ENCODE measurements at regions not wholly inside any gene's neighbourhood (a gene's known extent, or its start where the extent isn't known, plus 50 kb on each side); places are given as distances from the start of the nearest gene placed in this dataset.

GRCh38 chr12:9335867-9336266 is 127.7 kb upstream of the PZP start:
- Histone ChIP-seq H3K4me3 (no peak overlapping the region), H3K4me1 (no peaks in the 10 kb centered on the region), H3K27ac (no peak overlapping the region), H3K27me3 (ENCODE audit: low read depth) (no peaks in the 10 kb centered on the region), H3K9me3 (peaks cover 8% of the 10 kb centered on the region), H3K36me3 (no peaks in the 10 kb centered on the region)
- no peak for TF ChIP-seq CTCF (IDR thresholded peaks at IDR 0.05)
- no peak for DNase-seq
- intact Hi-C loops (cut with DNase I): no loop called here
- ATAC-seq: no peak

- Histone ChIP-seq H3K9me3 (peaks cover 8% of the 10 kb centered on the region), H3K4me1 (no peaks in the 10 kb centered on the region), H3K4me3 (no peak overlapping the region), H3K27ac (no peak overlapping the region), H3K36me3 (no peaks in the 10 kb centered on the region), H3K27me3 (ENCODE audit: low read depth) (no peaks in the 10 kb centered on the region)
- no peak for DNase-seq
- intact Hi-C loops (cut with DNase I): no loop called here
- no peak for ATAC-seq
- no peak for TF ChIP-seq CTCF (IDR thresholded peaks at IDR 0.05)
These were observed 126.8 kb upstream of the PZP start for GRCh38 chr12:9334964-9335363.

GRCh38 chr12:9334041-9334692 is 126.0 kb upstream of the PZP start:
- DNase-seq (no peak), ATAC-seq (no peak)
- no peak overlapping the region for H3K4me3 ChIP-seq
- no peaks in the 10 kb centered on the region for H3K36me3 ChIP-seq
- H3K27ac ChIP-seq: no peak overlapping the region
- no peaks in the 10 kb centered on the region for H3K27me3 ChIP-seq (ENCODE audit: low read depth)
- TF ChIP-seq CTCF (IDR thresholded peaks at IDR 0.05): no peak
- peaks cover 8% of the 10 kb centered on the region for H3K9me3 ChIP-seq
- no peaks in the 10 kb centered on the region for H3K4me1 ChIP-seq
- intact Hi-C loops (cut with DNase I): no loop called here

- no peak for TF ChIP-seq CTCF (IDR thresholded peaks at IDR 0.05)
- H3K27me3 ChIP-seq (ENCODE audit: low read depth): no peaks in the 10 kb centered on the region
- H3K4me3 ChIP-seq: no peak overlapping the region
- no peaks in the 10 kb centered on the region for H3K36me3 ChIP-seq
- peaks cover 8% of the 10 kb centered on the region for H3K9me3 ChIP-seq
- no peak overlapping the region for H3K27ac ChIP-seq
- DNase-seq (no peak), ATAC-seq (no peak)
- H3K4me1 ChIP-seq: no peaks in the 10 kb centered on the region
- intact Hi-C loops (cut with DNase I): no loop called here
These were observed 125.0 kb upstream of the PZP start for GRCh38 chr12:9333161-9333560.

- H3K4me3 ChIP-seq: no peak overlapping the region
- H3K9me3 ChIP-seq: peaks cover 8% of the 10 kb centered on the region
- no peaks in the 10 kb centered on the region for H3K27me3 ChIP-seq (ENCODE audit: low read depth)
- ATAC-seq (no peak), DNase-seq (no peak)
- no peak overlapping the region for H3K27ac ChIP-seq
- TF ChIP-seq CTCF (IDR thresholded peaks at IDR 0.05): no peak
- intact Hi-C loops (cut with DNase I): no loop called here
- H3K36me3 ChIP-seq: no peaks in the 10 kb centered on the region
- H3K4me1 ChIP-seq: no peaks in the 10 kb centered on the region
These were observed 124.4 kb upstream of the PZP start for GRCh38 chr12:9332564-9332963.

All from lower lobe of right lung (tissue), 2 donors.